Kidney epithelial cell (primary cell): ENCODE measurements at regions not wholly inside any gene's neighbourhood (a gene's known extent, or its start where the extent isn't known, plus 50 kb on each side); places are given as distances from the start of the nearest gene placed in this dataset.
"Not testable (repeated sequence)": the region's sequence is repeated elsewhere in the genome, so short reads cannot be mapped to it uniquely, and the experiment has no call there.

Experiments
- DNase-seq: peaks from one replicate; pipeline ENCODE4 v3.0.0-alpha.2; 2010; ENCODE audit warnings: low read depth
- H3K27me3 ChIP-seq: 2 replicates; pipeline ENCODE4 v1.6.0; 2011; ENCODE audit warnings: low read length; ENCODE audit not compliant: control insufficient read depth, insufficient read depth
- H3K36me3 ChIP-seq: 2 replicates; pipeline ENCODE4 v1.5.1; 2011; ENCODE audit warnings: low read length; ENCODE audit not compliant: control insufficient read depth, insufficient read depth
- H3K4me3 ChIP-seq: 2 replicates; pipeline ENCODE4 v1.5.1; 2011; ENCODE audit warnings: low read depth, mild to moderate bottlenecking, control low read depth, low read length
- CTCF ChIP-seq: IDR thresholded peaks from 2 replicates; pipeline ENCODE4 v1.5.1; 2011; ENCODE audit warnings: mild to moderate bottlenecking, moderate library complexity, low read length, control low read depth, inconsistent platforms; ENCODE audit not compliant: insufficient read depth, poor library complexity, severe bottlenecking

DNA sequence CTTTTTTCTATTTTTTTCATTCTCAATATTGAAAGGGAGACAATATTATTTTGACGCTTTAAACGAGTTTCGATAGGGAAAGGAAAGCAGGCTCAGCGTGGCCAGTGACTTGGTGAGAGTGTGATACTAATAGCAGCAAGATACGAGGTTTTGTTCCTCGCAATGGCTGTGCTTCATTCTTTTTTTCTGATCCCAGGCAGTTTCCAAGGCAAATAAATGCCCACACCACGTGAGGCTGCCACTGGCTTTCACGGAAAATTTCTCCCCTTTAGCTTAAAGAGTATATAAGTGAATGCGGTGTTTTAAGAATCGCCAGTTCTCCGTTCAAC is 196.4 kb upstream of the ZNF184 start:
- H3K4me3 ChIP-seq: no peak overlapping the region
- DNase-seq: no peak
- no peak for TF ChIP-seq CTCF
- H3K27me3 ChIP-seq: peaks cover 18% of the 10 kb centered on the region
- no peaks in the 10 kb centered on the region for H3K36me3 ChIP-seq

- H3K4me3 ChIP-seq: peak overlapping the region; percentile 32
- H3K27me3 ChIP-seq: peaks cover 18% of the 10 kb centered on the region
- DNase-seq: no peak
- no peaks in the 10 kb centered on the region for H3K36me3 ChIP-seq
- no peak for TF ChIP-seq CTCF
Measured at GRCh38 chr6:27668442-27669294, 195.8 kb upstream of the ZNF184 start.

DNA sequence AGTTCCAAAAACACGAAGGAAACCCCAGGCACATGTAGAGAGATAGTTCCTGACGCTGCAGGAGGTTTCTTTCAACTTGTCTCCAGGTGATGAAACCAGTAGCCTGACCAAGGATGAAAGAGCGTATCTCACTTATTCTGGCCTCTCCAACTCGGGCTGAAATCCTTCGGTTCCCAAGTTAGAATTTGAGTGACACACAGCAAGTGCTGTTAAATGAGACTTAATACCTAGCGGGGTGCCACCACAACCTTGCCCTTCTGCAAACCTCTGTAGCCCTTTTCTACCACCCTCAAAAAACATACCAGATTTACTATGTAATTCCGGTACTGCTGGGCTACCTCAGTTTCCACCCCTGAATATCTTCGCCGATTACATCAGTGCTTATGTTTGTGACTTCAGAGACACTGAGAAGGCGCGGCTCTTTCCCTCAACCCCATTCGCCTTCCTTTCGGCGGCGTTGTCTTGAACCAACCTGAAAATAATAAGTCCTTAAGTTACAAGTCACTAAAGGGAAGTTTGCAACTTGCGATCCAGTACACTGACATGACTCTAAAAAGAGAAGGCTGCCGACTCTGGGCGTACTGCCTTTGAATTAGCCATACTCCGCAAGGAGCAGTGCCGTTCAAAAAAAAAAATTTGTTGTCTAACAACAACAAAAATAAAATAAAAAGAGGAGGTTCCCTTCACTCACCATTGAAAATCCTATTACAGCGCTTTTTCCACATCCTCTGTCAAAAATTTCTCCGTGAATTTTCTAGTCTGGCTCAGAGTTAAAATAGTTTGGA is 194.9 kb upstream of the ZNF184 start:
- TF ChIP-seq CTCF: no peak
- no peak for DNase-seq

GRCh38 chr6:27667016-27667656 is 194.2 kb upstream of the ZNF184 start:
- Histone ChIP-seq H3K36me3 (no peaks in the 10 kb centered on the region), H3K27me3 (peaks cover 16% of the 10 kb centered on the region), H3K4me3 (peak overlapping the region; percentile 32)
- DNase-seq: no peak
- no peak for TF ChIP-seq CTCF

More for the DNA sequence above, 194.9 kb upstream of the ZNF184 start:
- peak overlapping the region; percentile 32 for H3K4me3 ChIP-seq
- peaks cover 16% of the 10 kb centered on the region for H3K27me3 ChIP-seq
- no peaks in the 10 kb centered on the region for H3K36me3 ChIP-seq

- Histone ChIP-seq H3K36me3 (no peaks in the 10 kb centered on the region), H3K4me3 (no peak overlapping the region), H3K27me3 (peaks cover 6% of the 10 kb centered on the region)
- no peak for TF ChIP-seq CTCF
- no peak for DNase-seq
Measured at GRCh38 chr6:27662769-27663168, 189.9 kb upstream of the ZNF184 start.

- not testable (repeated sequence) for DNase-seq, H3K4me3 ChIP-seq, H3K27me3 ChIP-seq
Measured at GRCh38 chr6:27662212-27662611, 189.3 kb upstream of the ZNF184 start.

GRCh38 chr6:27653143-27653825 is 180.4 kb upstream of the ZNF184 start:
- H3K4me3 ChIP-seq: not testable (repeated sequence)

More at GRCh38 chr6:27662212-27662611, 189.3 kb upstream of the ZNF184 start:
- not testable (repeated sequence) for H3K36me3 ChIP-seq

More at GRCh38 chr6:27653143-27653825, 180.4 kb upstream of the ZNF184 start:
- not testable (repeated sequence) for DNase-seq, H3K27me3 ChIP-seq, H3K36me3 ChIP-seq
